HG02970 (cell line): ENCODE measurements at regions not wholly inside any gene's neighbourhood (a gene's known extent, or its start where the extent isn't known, plus 50 kb on each side); places are given as distances from the start of the nearest gene placed in this dataset.
"Not testable (repeated sequence)": the region's sequence is repeated elsewhere in the genome, so short reads cannot be mapped to it uniquely, and the experiment has no call there.

Experiments
- ATAC-seq: cut with Tn5 transposase; IDR thresholded peaks from one replicate; pipeline ENCODE4 v1.9.1; 2021; ENCODE audit warnings: mild to moderate bottlenecking, moderate library complexity, moderate number of reproducible peaks; ENCODE audit not compliant: unreplicated experiment, low FRiP score

- ATAC-seq: no peak
Observed at GRCh38 chr6:99801805-99802204, 192.2 kb downstream of the MCHR2 start.

GRCh38 chr6:99802396-99803031 is 191.5 kb downstream of the MCHR2 start:
- ATAC-seq: no peak

GRCh38 chr6:99808992-99809391 is 185.0 kb downstream of the MCHR2 start:
- no peak for ATAC-seq

- no peak for ATAC-seq
Observed at GRCh38 chr6:99810295-99810694, 183.7 kb downstream of the MCHR2 start.

- ATAC-seq: no peak
Observed at GRCh38 chr6:99810942-99811620, 182.9 kb downstream of the MCHR2 start.

- ATAC-seq: no peak
Observed at GRCh38 chr6:99811636-99812035, 182.4 kb downstream of the MCHR2 start.

GRCh38 chr6:99813565-99813964 is 180.5 kb downstream of the MCHR2 start:
- ATAC-seq: no peak

- no peak for ATAC-seq
Observed at GRCh38 chr6:99814230-99814928, 179.6 kb downstream of the MCHR2 start.

- no peak for ATAC-seq
Observed at GRCh38 chr6:99816795-99817194, 177.2 kb downstream of the MCHR2 start.

- no peak for ATAC-seq
Observed at GRCh38 chr6:99818161-99818560, 175.9 kb downstream of the MCHR2 start.

- ATAC-seq: no peak
Observed at GRCh38 chr6:99819853-99820252, 174.2 kb downstream of the MCHR2 start.

- ATAC-seq: no peak
Observed at GRCh38 chr6:99821164-99821563, 172.9 kb downstream of the MCHR2 start.

- no peak for ATAC-seq
Observed at GRCh38 chr6:99822741-99823512, 171.1 kb downstream of the MCHR2 start.

GRCh38 chr6:99823513-99824235 is 170.3 kb downstream of the MCHR2 start:
- not testable (repeated sequence) for ATAC-seq

- ATAC-seq: no peak
Observed at GRCh38 chr6:99833034-99833433, 161.0 kb downstream of the MCHR2 start.

GRCh38 chr6:99836471-99836870 is 157.6 kb downstream of the MCHR2 start:
- ATAC-seq: no peak

GRCh38 chr6:99838607-99839006 is 155.4 kb downstream of the MCHR2 start:
- ATAC-seq: no peak

GRCh38 chr6:99841297-99841696 is 152.7 kb downstream of the MCHR2 start:
- ATAC-seq: no peak

GRCh38 chr6:99846006-99846405 is 148.0 kb downstream of the MCHR2 start:
- no peak for ATAC-seq

GRCh38 chr6:99850841-99851240 is 143.2 kb downstream of the MCHR2 start:
- no peak for ATAC-seq
